Uterus (tissue), 3 donors: ENCODE measurements at regions not wholly inside any gene's neighbourhood (a gene's known extent, or its start where the extent isn't known, plus 50 kb on each side); places are given as distances from the start of the nearest gene placed in this dataset.
"Not testable (repeated sequence)": the region's sequence is repeated elsewhere in the genome, so short reads cannot be mapped to it uniquely, and the experiment has no call there.

ENCODE experiments used
- DNase-seq, 2 donors: peaks; one replicate each; pipeline ENCODE4 v3.0.0-alpha.2; 2019 to 2020
- H3K27ac ChIP-seq, 2 donors: fragments of 200-600 bp; sonication (generic); 1 replicate in 1 of 2; 2 replicates in 1 of 2; pipeline ENCODE4 v1.5.1; 2016 to 2018
- H3K27me3 ChIP-seq, 2 donors: fragments of 200-600 bp; sonication (generic); one replicate each; pipeline ENCODE4 v1.5.1; 2018 to 2019; ENCODE audit warnings: control low read depth in 1 of 2
- H3K36me3 ChIP-seq, 2 donors: fragments of 200-600 bp; sonication (generic); one replicate each; pipeline ENCODE4 v1.5.1; 2019; ENCODE audit warnings: control low read depth in 1 of 2
- H3K4me1 ChIP-seq, 2 donors: fragments of 200-600 bp; sonication (generic); one replicate each; pipeline ENCODE4 v1.5.1; 2018 to 2019; ENCODE audit warnings: control low read depth in 1 of 2
- H3K4me3 ChIP-seq, 2 donors: fragments of 200-600 bp; sonication (generic); 1 replicate in 1 of 2; 2 replicates in 1 of 2; pipeline ENCODE4 v1.5.1; 2018 to 2019; ENCODE audit warnings: mild to moderate bottlenecking in 1 of 2
- H3K9me3 ChIP-seq, 2 donors: fragments of 200-600 bp; sonication (generic); one replicate each; pipeline ENCODE4 v1.5.1; 2019; ENCODE audit warnings: control low read depth in 1 of 2
- intact Hi-C: fragments of 100-400 bp; cut with DNase I; formaldehyde crosslinking; loops from one replicate; pipeline ENCODE4 v1.15.1; 2023; ENCODE audit warnings: low total_unique reads
- donor health status: DM: yes; HTN: yes; CAD: no.

- H3K27me3 ChIP-seq, H3K27ac ChIP-seq, DNase-seq, H3K36me3 ChIP-seq, H3K9me3 ChIP-seq, H3K4me3 ChIP-seq, H3K4me1 ChIP-seq, intact Hi-C loops: not testable (repeated sequence)
These were observed 70.9 kb downstream of the NPIPA5 start for GRCh38 chr16:15307184-15307583.

- H3K27ac ChIP-seq, H3K36me3 ChIP-seq, DNase-seq, H3K4me3 ChIP-seq, H3K4me1 ChIP-seq, intact Hi-C loops, H3K9me3 ChIP-seq, H3K27me3 ChIP-seq: not testable (repeated sequence)
These were observed 72.2 kb downstream of the NPIPA5 start for GRCh38 chr16:15305889-15306288.

DNA sequence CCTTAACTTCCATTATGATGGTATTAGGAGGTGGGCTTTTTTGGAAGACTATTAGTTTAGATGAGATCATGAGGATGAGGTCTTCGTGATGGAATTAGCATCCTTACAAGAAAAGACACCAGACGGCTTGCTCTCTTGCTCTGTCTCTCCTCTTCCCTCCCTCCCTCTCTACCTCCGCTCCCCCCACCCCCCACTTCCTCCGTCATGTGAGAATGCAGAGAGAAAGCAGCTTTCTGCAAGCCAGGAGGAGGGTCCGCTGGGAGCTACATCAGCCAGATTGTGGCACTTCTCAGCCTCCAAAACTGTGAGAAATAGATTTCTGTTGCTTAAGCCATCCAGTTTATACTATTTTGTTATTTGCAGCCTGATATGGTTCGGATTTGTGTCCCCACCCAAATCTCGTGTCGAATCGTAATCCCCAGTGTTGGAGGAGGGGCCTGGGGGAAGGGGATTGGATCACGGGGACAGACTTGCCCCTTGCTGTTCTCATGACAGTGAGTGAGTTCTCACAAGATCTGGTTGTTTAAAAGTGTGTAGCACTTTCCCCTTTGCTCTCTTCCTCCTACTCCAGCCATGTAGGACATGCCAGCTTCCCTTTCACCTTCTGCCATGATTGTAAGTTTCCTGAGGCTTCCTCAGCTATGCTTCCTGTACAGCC is 74.3 kb downstream of the NPIPA5 start:
- H3K27me3 ChIP-seq, intact Hi-C loops, DNase-seq, H3K4me3 ChIP-seq, H3K9me3 ChIP-seq, H3K36me3 ChIP-seq, H3K4me1 ChIP-seq, H3K27ac ChIP-seq: not testable (repeated sequence)

GRCh38 chr16:15297104-15297503 is 81.0 kb downstream of the NPIPA5 start:
- H3K27me3 ChIP-seq, H3K27ac ChIP-seq, H3K36me3 ChIP-seq, H3K4me1 ChIP-seq, H3K9me3 ChIP-seq, intact Hi-C loops, DNase-seq, H3K4me3 ChIP-seq: not testable (repeated sequence)

DNA sequence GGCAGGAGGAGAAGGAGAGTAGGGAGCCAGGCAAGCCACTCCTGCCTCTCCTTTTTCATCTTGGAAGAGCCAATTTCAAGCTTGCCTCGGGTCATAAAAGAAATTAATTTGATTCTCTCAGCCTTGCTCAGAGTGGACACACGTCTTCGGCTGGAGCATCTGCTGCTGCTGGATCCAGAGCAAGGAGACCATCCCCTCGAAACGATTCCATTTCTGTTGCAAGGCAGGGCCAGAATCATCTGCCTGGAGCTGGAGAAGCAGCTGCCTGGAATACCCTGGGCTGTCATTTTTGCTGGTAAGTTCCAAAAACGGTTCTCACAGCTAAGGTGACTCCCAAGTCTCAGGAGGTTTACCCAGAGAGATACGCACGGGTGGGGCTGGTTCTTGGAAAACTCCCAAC is 103.3 kb downstream of the NPIPA5 start:
- DNase-seq, H3K4me1 ChIP-seq, H3K9me3 ChIP-seq, H3K27ac ChIP-seq, H3K4me3 ChIP-seq, intact Hi-C loops, H3K36me3 ChIP-seq, H3K27me3 ChIP-seq: not testable (repeated sequence)

DNA sequence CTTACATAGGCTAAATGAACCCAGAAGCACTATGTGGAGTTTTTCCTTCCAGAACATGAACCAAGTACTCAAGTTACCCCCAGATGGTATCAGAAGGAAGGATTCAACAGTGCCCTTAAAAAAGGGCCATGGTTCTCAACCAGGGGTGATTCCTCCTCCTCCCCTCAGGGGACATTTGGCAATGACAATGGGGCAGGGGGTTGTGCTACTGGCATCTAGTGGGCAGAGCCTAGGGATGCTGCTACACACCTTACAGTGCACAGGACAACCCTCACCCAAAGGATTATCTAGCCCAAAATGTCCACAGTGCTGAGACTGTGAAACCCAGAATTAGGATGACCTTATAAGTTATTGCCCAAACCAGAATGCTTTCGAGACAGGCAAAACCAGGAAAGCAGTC is 104.1 kb downstream of the NPIPA5 start:
- H3K9me3 ChIP-seq, H3K4me3 ChIP-seq, H3K27ac ChIP-seq, H3K36me3 ChIP-seq, intact Hi-C loops, H3K4me1 ChIP-seq, H3K27me3 ChIP-seq, DNase-seq: not testable (repeated sequence)

- H3K9me3 ChIP-seq, intact Hi-C loops, H3K36me3 ChIP-seq, H3K27ac ChIP-seq, H3K4me3 ChIP-seq, H3K27me3 ChIP-seq, DNase-seq, H3K4me1 ChIP-seq: not testable (repeated sequence)
These were observed 111.2 kb downstream of the NPIPA5 start for GRCh38 chr16:15266941-15267340.

- intact Hi-C loops, H3K27ac ChIP-seq, H3K27me3 ChIP-seq, H3K4me3 ChIP-seq, H3K4me1 ChIP-seq, H3K9me3 ChIP-seq, DNase-seq, H3K36me3 ChIP-seq: not testable (repeated sequence)
These were observed 115.9 kb downstream of the NPIPA5 start for GRCh38 chr16:15262212-15262611.

GRCh38 chr16:15247971-15248370 is 130.1 kb downstream of the NPIPA5 start:
- H3K27ac ChIP-seq, H3K9me3 ChIP-seq, H3K27me3 ChIP-seq, DNase-seq, H3K4me3 ChIP-seq, H3K36me3 ChIP-seq, intact Hi-C loops, H3K4me1 ChIP-seq: not testable (repeated sequence)

- H3K27me3 ChIP-seq, H3K4me1 ChIP-seq, H3K4me3 ChIP-seq, H3K9me3 ChIP-seq, intact Hi-C loops, H3K27ac ChIP-seq, H3K36me3 ChIP-seq, DNase-seq: not testable (repeated sequence)
These were observed 141.3 kb downstream of the NPIPA5 start for GRCh38 chr16:15236674-15237323.

GRCh38 chr16:15235140-15235539 is 141.1 kb upstream of the RRN3 start:
- H3K36me3 ChIP-seq, intact Hi-C loops, H3K4me1 ChIP-seq, H3K27ac ChIP-seq, H3K4me3 ChIP-seq, H3K27me3 ChIP-seq, H3K9me3 ChIP-seq, DNase-seq: not testable (repeated sequence)

- H3K9me3 ChIP-seq, H3K4me1 ChIP-seq, H3K27me3 ChIP-seq, H3K27ac ChIP-seq, intact Hi-C loops, DNase-seq, H3K4me3 ChIP-seq, H3K36me3 ChIP-seq: not testable (repeated sequence)
These were observed 140.6 kb upstream of the RRN3 start for GRCh38 chr16:15234702-15235101.

GRCh38 chr16:15230432-15230831 is 136.4 kb upstream of the RRN3 start:
- intact Hi-C loops, H3K27ac ChIP-seq, H3K4me3 ChIP-seq, H3K9me3 ChIP-seq, H3K27me3 ChIP-seq, DNase-seq, H3K36me3 ChIP-seq, H3K4me1 ChIP-seq: not testable (repeated sequence)

- H3K4me1 ChIP-seq, H3K36me3 ChIP-seq, H3K4me3 ChIP-seq, intact Hi-C loops, H3K27me3 ChIP-seq, DNase-seq, H3K9me3 ChIP-seq, H3K27ac ChIP-seq: not testable (repeated sequence)
These were observed 135.6 kb upstream of the RRN3 start for GRCh38 chr16:15229661-15230060.
